ENCODE measurements at regions not wholly inside any gene's neighbourhood (a gene's known extent, or its start where the extent isn't known, plus 50 kb on each side); places are given as distances from the start of the nearest gene placed in this dataset.

DNA sequence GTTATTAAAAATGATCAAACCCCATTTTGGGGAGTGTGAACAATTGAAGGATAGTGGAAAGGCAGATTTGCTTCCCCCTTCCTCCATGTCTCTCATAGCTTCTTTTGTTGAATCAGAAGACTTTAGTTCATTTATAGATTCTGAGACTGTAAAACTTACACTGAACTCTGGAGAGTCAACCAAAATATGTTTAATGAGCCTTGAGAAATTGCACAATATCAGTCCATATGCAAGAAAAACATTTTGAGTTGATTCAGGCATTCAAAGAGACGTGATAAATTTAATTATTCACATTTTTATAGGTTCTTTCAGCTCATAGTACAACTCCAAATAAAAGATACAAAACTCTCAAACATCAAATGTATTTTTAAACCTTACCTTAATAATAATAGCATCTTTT is 354.4 kb upstream of the SPRED2 start:
- H3K9me3 Mint-ChIP-seq: peaks cover 0 to 4% (median 0%) of the 10 kb centered on the region in 7 donors
- H3K4me3 Mint-ChIP-seq: no peak overlapping the region
- no peak overlapping the region for H3K27ac Mint-ChIP-seq
- no peaks in the 10 kb centered on the region for H3K4me1 Mint-ChIP-seq
- ATAC-seq (ENCODE audit: low read depth in 2 of 2): no peak
- no peaks in the 10 kb centered on the region for H3K36me3 Mint-ChIP-seq
- peaks cover 17 to 24% (median 18%) of the 10 kb centered on the region in 3 donors for H3K27me3 Mint-ChIP-seq
- no peak for DNase-seq

GRCh38 chr2:65786007-65786717 is 353.8 kb upstream of the SPRED2 start:
- Mint-ChIP-seq H3K9me3 (peaks cover 0 to 4% (median 0%) of the 10 kb centered on the region in 7 donors), H3K4me1 (no peaks in the 10 kb centered on the region), H3K4me3 (no peak overlapping the region), H3K36me3 (no peaks in the 10 kb centered on the region), H3K27ac (no peak overlapping the region), H3K27me3 (peaks cover 17 to 24% (median 18%) of the 10 kb centered on the region in 3 donors)
- no peak for DNase-seq
- no peak for ATAC-seq (ENCODE audit: low read depth in 2 of 2)

DNA sequence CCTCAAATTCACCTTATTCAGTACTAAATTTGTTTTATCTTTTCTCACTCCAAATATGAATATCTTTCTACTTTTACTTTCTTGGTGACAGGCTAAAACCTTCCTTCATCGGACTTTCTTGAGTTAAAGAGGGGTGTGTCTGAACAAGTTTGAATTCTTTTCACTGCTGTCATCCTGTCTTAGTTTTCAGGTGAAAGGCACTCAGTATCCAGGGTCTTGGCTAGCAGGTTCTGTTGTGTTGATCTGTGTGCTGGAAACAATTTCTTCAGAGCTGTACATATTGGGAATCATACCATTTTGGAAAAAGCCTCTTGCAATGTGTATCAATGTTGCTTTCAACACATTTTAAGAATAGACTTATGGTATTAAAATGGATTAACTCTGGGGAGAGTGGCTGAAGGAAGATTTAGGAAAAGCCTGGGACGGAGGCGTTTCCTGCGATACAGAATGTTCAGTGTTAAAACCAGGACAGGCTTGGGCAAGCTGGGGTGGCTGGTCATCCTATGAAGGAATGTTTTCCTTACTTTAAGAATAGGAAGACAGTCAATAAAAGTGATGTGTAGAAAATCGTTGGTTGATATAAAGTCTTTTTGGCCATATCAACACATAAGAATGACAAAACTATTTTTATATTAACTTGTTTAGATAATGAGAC is 350.7 kb upstream of the SPRED2 start:
- H3K4me3 Mint-ChIP-seq: no peak overlapping the region
- H3K9me3 Mint-ChIP-seq: peaks cover 0 to 8% (median 3%) of the 10 kb centered on the region in 7 donors
- peaks cover 10 to 24% (median 18%) of the 10 kb centered on the region in 3 donors for H3K27me3 Mint-ChIP-seq
- H3K27ac Mint-ChIP-seq: no peak overlapping the region
- DNase-seq (no peak), ATAC-seq (ENCODE audit: low read depth in 2 of 2) (no peak)
- no peaks in the 10 kb centered on the region for H3K36me3 Mint-ChIP-seq
- no peaks in the 10 kb centered on the region for H3K4me1 Mint-ChIP-seq

GRCh38 chr2:65782186-65782585 is 349.8 kb upstream of the SPRED2 start:
- ATAC-seq (ENCODE audit: low read depth in 2 of 2): no peak
- no peak overlapping the region for H3K27ac Mint-ChIP-seq
- H3K4me1 Mint-ChIP-seq: no peaks in the 10 kb centered on the region
- no peak for DNase-seq
- no peak overlapping the region for H3K4me3 Mint-ChIP-seq
- peaks cover 9 to 19% (median 14%) of the 10 kb centered on the region in 3 donors for H3K27me3 Mint-ChIP-seq
- H3K36me3 Mint-ChIP-seq: no peaks in the 10 kb centered on the region
- H3K9me3 Mint-ChIP-seq: peaks cover 0 to 6% (median 3%) of the 10 kb centered on the region in 7 donors

- ATAC-seq (ENCODE audit: low read depth in 2 of 2): no peak
- peaks cover 0 to 6% (median 3%) of the 10 kb centered on the region in 7 donors for H3K9me3 Mint-ChIP-seq
- DNase-seq: no peak
Observed at GRCh38 chr2:65781756-65782155, 349.4 kb upstream of the SPRED2 start.

DNA sequence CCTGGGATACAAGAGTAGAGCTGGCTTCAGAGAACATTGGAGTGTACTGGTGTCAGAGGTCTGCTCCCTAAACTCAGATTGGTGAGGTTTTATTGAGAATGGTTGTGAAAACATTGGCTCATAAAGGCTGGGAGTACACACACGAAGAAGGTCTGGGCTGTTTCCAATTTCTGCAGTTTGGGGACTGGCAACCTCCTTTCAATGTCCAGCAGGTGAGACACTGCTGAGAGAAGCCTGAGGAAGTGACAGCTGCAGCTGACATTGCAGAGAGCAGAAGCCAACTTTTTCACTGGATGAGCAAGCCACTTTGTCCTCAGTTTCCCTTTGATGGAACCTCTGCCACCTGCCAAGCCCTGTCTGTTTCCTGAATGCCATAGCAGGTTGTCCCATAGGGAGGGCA is 346.6 kb upstream of the SPRED2 start:
- DNase-seq (no peak), ATAC-seq (ENCODE audit: low read depth in 2 of 2) (no peak)
- H3K27me3 Mint-ChIP-seq: peaks cover 11 to 18% (median 11%) of the 10 kb centered on the region in 3 donors
- H3K9me3 Mint-ChIP-seq: peaks cover 0 to 6% (median 3%) of the 10 kb centered on the region in 7 donors
- no peaks in the 10 kb centered on the region for H3K4me1 Mint-ChIP-seq
- no peaks in the 10 kb centered on the region for H3K36me3 Mint-ChIP-seq
- no peak overlapping the region for H3K4me3 Mint-ChIP-seq
- no peak overlapping the region for H3K27ac Mint-ChIP-seq

More at GRCh38 chr2:65781756-65782155, 349.4 kb upstream of the SPRED2 start:
- Mint-ChIP-seq H3K36me3 (no peaks in the 10 kb centered on the region), H3K27ac (no peak overlapping the region), H3K27me3 (peaks cover 9 to 19% (median 14%) of the 10 kb centered on the region in 3 donors), H3K4me1 (no peaks in the 10 kb centered on the region), H3K4me3 (no peak overlapping the region)

- Mint-ChIP-seq H3K4me1 (no peaks in the 10 kb centered on the region), H3K4me3 (no peak overlapping the region), H3K36me3 (no peaks in the 10 kb centered on the region), H3K27ac (no peak overlapping the region), H3K9me3 (peaks cover 0 to 6% (median 3%) of the 10 kb centered on the region in 7 donors), H3K27me3 (peaks cover 11 to 18% (median 11%) of the 10 kb centered on the region in 3 donors)
- DNase-seq: no peak
- ATAC-seq (ENCODE audit: low read depth in 2 of 2): no peak
Observed at GRCh38 chr2:65778137-65778536, 345.7 kb upstream of the SPRED2 start.

DNA sequence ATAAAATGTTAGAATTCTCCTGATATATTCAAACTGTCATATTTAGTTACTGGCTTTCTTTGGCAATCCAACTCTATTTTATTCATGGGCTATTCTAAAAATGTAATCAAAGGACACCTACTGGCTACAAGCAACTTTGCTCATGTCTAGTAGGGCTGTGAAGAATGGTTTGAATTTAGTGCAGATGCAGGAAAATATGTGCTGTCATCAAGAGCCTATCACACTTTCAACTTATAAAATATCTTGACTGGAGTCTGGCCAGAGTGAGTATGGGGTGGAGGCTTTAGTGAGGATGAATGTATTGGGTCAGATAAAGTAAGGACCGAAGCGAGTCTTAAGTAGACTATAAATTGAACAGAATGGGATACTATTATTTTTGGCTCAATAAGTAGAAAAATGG is 343.4 kb upstream of the SPRED2 start:
- Mint-ChIP-seq H3K27ac (no peak overlapping the region), H3K9me3 (peaks cover 0 to 6% (median 0%) of the 10 kb centered on the region in 7 donors), H3K27me3 (peaks cover 11 to 18% (median 18%) of the 10 kb centered on the region in 3 donors), H3K4me3 (no peak overlapping the region), H3K36me3 (peaks cover 0 to 3% of the 10 kb centered on the region in 2 donors), H3K4me1 (no peaks in the 10 kb centered on the region)
- ATAC-seq (ENCODE audit: low read depth in 2 of 2) (no peak), DNase-seq (no peak)

DNA sequence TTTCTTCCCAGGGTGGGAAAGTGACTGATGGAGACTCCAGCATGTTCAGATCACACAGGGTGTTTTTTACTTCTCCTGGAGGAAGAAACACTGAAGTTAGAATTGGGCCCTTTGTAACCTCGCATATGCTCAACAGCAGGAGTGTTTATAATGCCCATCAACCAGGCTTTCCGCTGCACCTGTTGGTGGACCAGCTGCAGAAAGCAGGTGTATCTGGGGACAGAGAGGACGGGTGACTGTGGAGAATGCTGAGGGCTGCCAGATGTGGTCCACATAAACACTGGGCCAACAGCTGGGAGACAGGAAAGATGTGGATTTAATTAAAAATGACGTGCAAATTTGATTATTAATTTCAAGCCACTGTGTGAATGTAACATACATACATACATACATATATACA is 335.5 kb upstream of the SPRED2 start:
- Mint-ChIP-seq H3K27ac (no peak overlapping the region), H3K36me3 (peaks cover 0 to 3% of the 10 kb centered on the region in 2 donors), H3K4me3 (no peak overlapping the region), H3K27me3 (peaks cover 0 to 7% (median 7%) of the 10 kb centered on the region in 3 donors), H3K4me1 (no peaks in the 10 kb centered on the region), H3K9me3 (peaks cover 0 to 10% (median 2%) of the 10 kb centered on the region in 7 donors)
- DNase-seq: no peak
- no peak for ATAC-seq (ENCODE audit: low read depth in 2 of 2)

DNA sequence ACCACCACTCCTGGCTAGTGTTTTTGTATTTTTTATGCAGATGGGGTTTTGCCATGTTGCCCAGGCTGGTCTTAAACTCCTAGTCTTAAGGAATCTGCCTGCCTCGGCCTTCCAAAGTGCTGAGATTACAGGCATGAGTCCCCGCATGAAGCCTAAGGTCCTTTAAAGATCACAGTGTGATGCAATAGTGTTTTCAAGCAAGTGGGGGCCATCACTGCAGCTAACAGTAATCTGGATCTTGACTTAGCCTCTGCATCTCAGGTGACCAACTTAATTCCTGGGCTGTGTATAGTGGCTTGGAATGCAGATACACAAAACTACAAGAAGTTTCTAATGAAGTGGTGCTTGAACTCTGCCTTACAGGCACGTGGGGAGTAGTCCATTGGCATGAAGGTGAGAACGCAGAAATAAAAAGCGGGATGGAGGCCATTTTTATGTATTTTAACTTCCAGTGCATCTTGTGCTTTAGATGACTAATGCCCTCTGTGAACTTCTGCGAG is 334.4 kb upstream of the SPRED2 start:
- DNase-seq (no peak), ATAC-seq (ENCODE audit: low read depth in 2 of 2) (no peak)
- no peaks in the 10 kb centered on the region for H3K36me3 Mint-ChIP-seq
- H3K27me3 Mint-ChIP-seq: peaks cover 0 to 8% (median 5%) of the 10 kb centered on the region in 3 donors
- peaks cover 0 to 10% (median 2%) of the 10 kb centered on the region in 7 donors for H3K9me3 Mint-ChIP-seq
- H3K4me1 Mint-ChIP-seq: no peaks in the 10 kb centered on the region
- H3K4me3 Mint-ChIP-seq: no peak overlapping the region
- H3K27ac Mint-ChIP-seq: no peak overlapping the region

DNA sequence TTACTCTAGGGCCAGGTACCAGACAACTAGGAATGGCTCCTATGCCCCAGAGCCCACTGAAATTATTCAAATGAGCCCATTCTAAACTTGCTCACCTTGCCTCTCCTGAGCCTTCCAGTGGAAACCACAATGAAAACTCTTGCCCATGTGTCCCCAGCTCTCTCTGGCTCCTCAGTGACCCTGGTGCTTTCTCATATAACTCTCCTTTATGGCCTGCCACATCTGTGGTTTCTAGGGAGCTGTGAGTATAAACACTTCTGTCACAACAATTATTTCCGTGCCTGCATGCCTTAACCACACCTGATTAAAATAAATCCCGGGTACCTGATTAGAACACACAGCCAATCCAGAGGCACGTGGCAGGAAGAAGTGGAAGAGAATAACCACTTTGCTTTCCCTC is 333.0 kb upstream of the SPRED2 start:
- ATAC-seq (ENCODE audit: low read depth in 2 of 2) (no peak), DNase-seq (no peak)
- peaks cover 0 to 10% (median 1%) of the 10 kb centered on the region in 7 donors for H3K9me3 Mint-ChIP-seq
- peaks cover 6 to 12% (median 11%) of the 10 kb centered on the region in 3 donors for H3K27me3 Mint-ChIP-seq
- H3K4me3 Mint-ChIP-seq: no peak overlapping the region
- no peaks in the 10 kb centered on the region for H3K36me3 Mint-ChIP-seq
- H3K27ac Mint-ChIP-seq: no peak overlapping the region
- no peaks in the 10 kb centered on the region for H3K4me1 Mint-ChIP-seq

GRCh38 chr2:65762068-65762467 is 329.7 kb upstream of the SPRED2 start:
- no peak for DNase-seq
- Mint-ChIP-seq H3K36me3 (peaks cover 0 to 9% of the 10 kb centered on the region in 2 donors), H3K27me3 (peaks cover 16 to 17% (median 16%) of the 10 kb centered on the region in 3 donors), H3K27ac (no peak overlapping the region), H3K4me3 (no peak overlapping the region), H3K4me1 (no peaks in the 10 kb centered on the region), H3K9me3 (peaks cover 0 to 12% (median 8%) of the 10 kb centered on the region in 7 donors)
- no peak for ATAC-seq (ENCODE audit: low read depth in 2 of 2)

GRCh38 chr2:65754219-65754618 is 321.8 kb upstream of the SPRED2 start:
- Mint-ChIP-seq H3K9me3 (peaks cover 11 to 26% (median 19%) of the 10 kb centered on the region in 7 donors), H3K4me1 (no peaks in the 10 kb centered on the region), H3K36me3 (peaks cover 0 to 20% of the 10 kb centered on the region in 2 donors), H3K27me3 (no peaks in the 10 kb centered on the region), H3K4me3 (no peak overlapping the region), H3K27ac (no peak overlapping the region)
- DNase-seq (no peak), ATAC-seq (ENCODE audit: low read depth in 2 of 2) (no peak)

DNA sequence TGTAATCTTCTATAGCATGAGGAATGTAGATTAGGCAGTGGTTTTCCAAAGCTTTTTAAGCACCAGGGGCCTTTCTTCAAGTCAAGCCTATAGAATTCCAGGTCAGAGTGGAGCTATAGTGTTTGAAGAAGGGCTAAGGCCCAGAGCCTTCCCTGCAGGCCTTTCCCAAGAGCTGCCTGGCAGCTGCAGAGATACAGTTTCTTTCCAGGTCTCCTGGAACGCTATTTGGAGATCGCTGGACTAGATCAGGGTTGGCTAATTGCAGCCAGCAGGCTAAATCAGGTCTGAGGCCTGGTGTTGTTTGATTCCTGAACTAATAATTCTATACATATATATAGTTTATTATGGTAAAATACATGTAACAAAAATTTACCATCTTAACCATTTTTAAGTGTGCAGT is 319.0 kb upstream of the SPRED2 start:
- DNase-seq (no peak), ATAC-seq (ENCODE audit: low read depth in 2 of 2) (no peak)
- Mint-ChIP-seq H3K4me3 (no peak overlapping the region), H3K27me3 (peaks cover 0 to 4% (median under 1%) of the 10 kb centered on the region in 3 donors), H3K9me3 (peaks cover 7 to 14% (median 11%) of the 10 kb centered on the region in 7 donors), H3K36me3 (peaks cover 0 to 8% of the 10 kb centered on the region in 2 donors), H3K27ac (no peak overlapping the region), H3K4me1 (no peaks in the 10 kb centered on the region)

Measured in naive B cell (primary cell).